RWPE1 (cell line): ENCODE measurements at regions not wholly inside any gene's neighbourhood (a gene's known extent, or its start where the extent isn't known, plus 50 kb on each side); places are given as distances from the start of the nearest gene placed in this dataset.

ENCODE experiments used
- CTCF ChIA-PET: fragments of 350-600 bp; sonication (Branson Sonifier 250); formaldehyde crosslinking; extraction: SDS; loops from one replicate; lab custom pipeline; 2021; lab: Yijun Ruan, JAX
- POLR2A ChIA-PET: fragments of 400-600 bp; formaldehyde crosslinking; extraction: SDS; loops from one replicate; lab custom pipeline; 2020; ENCODE audit warnings: antibody characterized with exemption; ENCODE audit not compliant: low non-redundant PET; lab: Yijun Ruan, JAX
- DNase-seq: peaks from one replicate; pipeline ENCODE4 v3.0.0; 2012; ENCODE audit warnings: low spot score
- H3K27ac ChIP-seq: fragments of 450-650 bp; 2 replicates; pipeline ENCODE4 v1.5.1; 2017
- CTCF ChIP-seq: fragments of 450-650 bp; conservative IDR thresholded peaks from 2 replicates; pipeline ENCODE4 v1.5.1; 2017; ENCODE audit warnings: low read depth, mild to moderate bottlenecking

GRCh38 chr11:64456509-64457320 is 97.8 kb downstream of the RPS6KA4 start:
- no peak for TF ChIP-seq CTCF
- POLR2A ChIA-PET = no interaction called here
- CTCF ChIA-PET = interaction anchor here (0.5 kb wide), 1 partner anchor 8 kb away, joined by 3 read pairs; no protein-coding TSS in a partner anchor

GRCh38 chr11:64457416-64458010 is 98.2 kb upstream of the SLC22A11 start:
- no peak for TF ChIP-seq CTCF
- ChIA-PET CTCF (interaction anchor here (0.5 to 1.1 kb wide), 4 partner anchors 8 to 22 kb away, joined by 3 to 5 read pairs (median 4); no protein-coding TSS in a partner anchor), POLR2A (no interaction called here)
- no peak for DNase-seq
- H3K27ac ChIP-seq = no peak overlapping the region

More at GRCh38 chr11:64456509-64457320, 97.8 kb downstream of the RPS6KA4 start:
- no peak for DNase-seq
- no peak overlapping the region for H3K27ac ChIP-seq

GRCh38 chr11:64458997-64459396 is 96.7 kb upstream of the SLC22A11 start:
- POLR2A ChIA-PET = no interaction called here
- CTCF ChIA-PET = interaction anchor here (1.1 kb wide), 1 partner anchor 9 kb away, joined by 3 read pairs; no protein-coding TSS in a partner anchor
- no peak for DNase-seq
- H3K27ac ChIP-seq = no peak overlapping the region
- no peak for TF ChIP-seq CTCF

- H3K27ac ChIP-seq = no peak overlapping the region
- no peak for DNase-seq
- TF ChIP-seq CTCF = no peak
- ChIA-PET POLR2A (no interaction called here), CTCF (interaction anchor here (0.8 kb wide), 1 partner anchor 10 kb away, joined by 3 read pairs; no protein-coding TSS in a partner anchor)
Observed at GRCh38 chr11:64459609-64460008, 96.1 kb upstream of the SLC22A11 start.

- ChIA-PET POLR2A (no interaction called here), CTCF (no interaction called here)
- no peak for DNase-seq
- TF ChIP-seq CTCF = no peak
- H3K27ac ChIP-seq = no peak overlapping the region
Observed at GRCh38 chr11:64461081-64461480, 94.7 kb upstream of the SLC22A11 start.

- DNase-seq = no peak
- ChIA-PET POLR2A (no interaction called here), CTCF (interaction anchor here (0.7 kb wide), 1 partner anchor 17 kb away, joined by 3 read pairs; no protein-coding TSS in a partner anchor)
- no peak for TF ChIP-seq CTCF
- no peak overlapping the region for H3K27ac ChIP-seq
Observed at GRCh38 chr11:64466115-64466718, 89.5 kb upstream of the SLC22A11 start.
